Activated CD4-positive, CD25-positive, alpha-beta regulatory T cell (primary cell): ENCODE measurements at regions not wholly inside any gene's neighbourhood (a gene's known extent, or its start where the extent isn't known, plus 50 kb on each side); places are given as distances from the start of the nearest gene placed in this dataset.

Experiments used
- DNase-seq, 4 experiments: peaks; one replicate each; lab custom pipeline; 2025; lab: John Stamatoyannopoulos, UW

- no peak for DNase-seq
These were observed 237.0 kb downstream of the MIAT start for GRCh38 chr22:26894362-26894761.

GRCh38 chr22:26894766-26895485 is 237.5 kb downstream of the MIAT start:
- no peak for DNase-seq

- no peak for DNase-seq
These were observed 240.0 kb downstream of the MIAT start for GRCh38 chr22:26897384-26897783.

GRCh38 chr22:26898946-26899605 is 241.7 kb downstream of the MIAT start:
- no peak for DNase-seq

- no peak for DNase-seq
These were observed 243.4 kb downstream of the MIAT start for GRCh38 chr22:26900787-26901186.

GRCh38 chr22:26901198-26901816 is 243.9 kb downstream of the MIAT start:
- no peak for DNase-seq

GRCh38 chr22:26902401-26903029 is 245.1 kb downstream of the MIAT start:
- DNase-seq, result no peak

GRCh38 chr22:26903030-26903856 is 245.9 kb downstream of the MIAT start:
- DNase-seq, result no peak

GRCh38 chr22:26904483-26904882 is 247.1 kb downstream of the MIAT start:
- DNase-seq, result no peak

GRCh38 chr22:26905076-26905475 is 247.7 kb downstream of the MIAT start:
- DNase-seq, result no peak

- no peak for DNase-seq
These were observed 248.3 kb downstream of the MIAT start for GRCh38 chr22:26905640-26906039.

GRCh38 chr22:26906464-26906863 is 249.1 kb downstream of the MIAT start:
- DNase-seq, result no peak

GRCh38 chr22:26907366-26907765 is 250.0 kb downstream of the MIAT start:
- DNase-seq, result no peak

- no peak for DNase-seq
These were observed 253.5 kb downstream of the MIAT start for GRCh38 chr22:26910845-26911244.

- DNase-seq, result no peak
These were observed 255.4 kb downstream of the MIAT start for GRCh38 chr22:26912655-26913345.

- no peak for DNase-seq
These were observed 257.3 kb downstream of the MIAT start for GRCh38 chr22:26914519-26915185.

GRCh38 chr22:26916236-26916635 is 258.8 kb downstream of the MIAT start:
- DNase-seq, result no peak

GRCh38 chr22:26918226-26918625 is 260.8 kb downstream of the MIAT start:
- no peak for DNase-seq

- no peak for DNase-seq
These were observed 264.3 kb downstream of the MIAT start for GRCh38 chr22:26921726-26922125.

- no peak for DNase-seq
These were observed 265.4 kb downstream of the MIAT start for GRCh38 chr22:26922806-26923205.

GRCh38 chr22:26923531-26923930 is 266.1 kb downstream of the MIAT start:
- DNase-seq, result no peak
